Keratinocyte (primary cell): ENCODE measurements at regions not wholly inside any gene's neighbourhood (a gene's known extent, or its start where the extent isn't known, plus 50 kb on each side); places are given as distances from the start of the nearest gene placed in this dataset.

ENCODE experiments used
- DNase-seq: peaks from one replicate; pipeline ENCODE4 v3.0.0-alpha.2; 2011; ENCODE audit warnings: low read depth, missing footprints, low spot score
- FAIRE-seq: peaks from 2 replicates; lab custom pipeline; 2011; peaks lifted over from hg19 to GRCh38; lab: Jason Lieb, UNC
- H2AFZ ChIP-seq: 2 replicates; pipeline ENCODE4 v1.6.0; 2012; ENCODE audit warnings: low read length, control low read depth, inconsistent platforms; ENCODE audit not compliant: control insufficient read depth
- H3K27ac ChIP-seq: 2 replicates; pipeline ENCODE4 v1.5.1; 2011; ENCODE audit warnings: low read length; ENCODE audit not compliant: control insufficient read depth, insufficient read depth
- H3K27me3 ChIP-seq: 3 replicates; pipeline ENCODE4 v1.6.0; 2011; ENCODE audit warnings: low read length; ENCODE audit not compliant: control insufficient read depth, insufficient read depth; ENCODE audit errors: extremely low read depth
- H3K36me3 ChIP-seq, 2 experiments: 2 replicates in 1 of 2; 3 replicates in 1 of 2; pipeline ENCODE4 v1.5.1; 2011; ENCODE audit warnings: low read length in 2 of 2, mild to moderate bottlenecking in 1 of 2; ENCODE audit not compliant: control insufficient read depth in 2 of 2, insufficient read depth in 2 of 2; ENCODE audit errors: extremely low read depth in 1 of 2
- H3K4me1 ChIP-seq: 3 replicates; pipeline ENCODE4 v1.5.1; 2011; ENCODE audit warnings: low read length; ENCODE audit not compliant: control insufficient read depth, insufficient read depth; ENCODE audit errors: extremely low read depth
- H3K4me2 ChIP-seq: 3 replicates; pipeline ENCODE4 v1.6.0; 2011; ENCODE audit warnings: low read depth, low read length; ENCODE audit not compliant: control insufficient read depth, insufficient read depth; ENCODE audit errors: extremely low read depth
- H3K4me3 ChIP-seq, 3 experiments: fragments of 200-600 bp in 1 of 3; sonication (generic) in 1 of 3; 2 replicates in 2 of 3; 3 replicates in 1 of 3; pipeline ENCODE4 v1.5.1; 2011 to 2016; ENCODE audit warnings: low read length in 3 of 3, mild to moderate bottlenecking in 3 of 3, control low read depth in 2 of 3, inconsistent platforms in 1 of 3, low read depth in 1 of 3, mixed read lengths in 1 of 3, mixed run types in 1 of 3, moderate library complexity in 1 of 3; ENCODE audit not compliant: control insufficient read depth in 2 of 3, insufficient read depth in 2 of 3; ENCODE audit errors: extremely low read depth in 1 of 3
- H3K79me2 ChIP-seq: 2 replicates; pipeline ENCODE4 v1.6.0; 2012; ENCODE audit warnings: low read length; ENCODE audit not compliant: control insufficient read depth, insufficient read depth
- H3K9ac ChIP-seq: 3 replicates; pipeline ENCODE4 v1.6.0; 2011; ENCODE audit warnings: low read length; ENCODE audit not compliant: control insufficient read depth, insufficient read depth; ENCODE audit errors: extremely low read depth
- H3K9me1 ChIP-seq: 3 replicates; pipeline ENCODE4 v1.6.0; 2011; ENCODE audit warnings: low read length; ENCODE audit not compliant: control insufficient read depth, insufficient read depth; ENCODE audit errors: extremely low read depth
- H3K9me3 ChIP-seq: 2 replicates; pipeline ENCODE4 v1.5.1; 2012; ENCODE audit warnings: low read depth, low read length; ENCODE audit not compliant: control insufficient read depth
- H4K20me1 ChIP-seq: 3 replicates; pipeline ENCODE4 v1.6.0; 2011; ENCODE audit warnings: low read length; ENCODE audit not compliant: control insufficient read depth, insufficient read depth; ENCODE audit errors: extremely low read depth
- EZH2 ChIP-seq: IDR thresholded peaks from one replicate; pipeline ENCODE4 v1.6.1; 2012; ENCODE audit warnings: inconsistent platforms, mild to moderate bottlenecking, low read length, moderate library complexity
- dilution Hi-C: fragments of 300-500 bp; cut with MboI; formaldehyde crosslinking; loops from one replicate; pipeline ENCODE4 v1.7.0; 2020; ENCODE audit warnings: low sequenced_read_pairs; ENCODE audit not compliant: extremely low pct_ligation_motif_present
- TF ChIP-seq, protein P1 (sequence below), 3 experiments: IDR thresholded peaks in 1 of 3; conservative IDR thresholded peaks in 1 of 3; optimal IDR thresholded peaks in 1 of 3; 2 replicates in 2 of 3; 3 replicates in 1 of 3; pipeline versions ENCODE3 to v1.5.1; 2011; ENCODE audit warnings: low read length in 3 of 3, mild to moderate bottlenecking in 3 of 3, moderate library complexity in 2 of 3, control low read depth in 1 of 3, inconsistent platforms in 1 of 3; ENCODE audit not compliant: insufficient read depth in 2 of 3; ENCODE audit errors: extremely low read depth in 1 of 3

DNA sequence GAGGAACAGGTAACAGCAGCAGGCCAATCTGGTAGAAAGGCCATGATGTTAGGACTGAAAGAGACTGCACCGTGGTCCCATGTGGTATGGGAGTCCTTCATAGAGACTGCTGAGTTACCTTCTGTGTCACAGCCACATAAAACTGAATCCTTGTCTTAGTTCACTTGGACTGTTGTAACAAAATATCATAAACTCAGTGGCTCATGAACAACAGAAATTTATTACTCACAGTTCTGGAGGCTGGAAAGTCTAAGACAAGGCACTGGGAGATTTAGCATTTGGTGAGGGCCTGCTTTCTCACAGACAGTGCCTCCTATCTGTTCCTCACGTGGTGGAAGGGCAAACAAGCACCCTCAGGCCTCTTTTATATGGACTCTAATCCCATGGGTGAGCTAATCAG is 67.5 kb downstream of the CD2 start:
- no peak for TF ChIP-seq EZH2
- TF ChIP-seq, protein P1, sequence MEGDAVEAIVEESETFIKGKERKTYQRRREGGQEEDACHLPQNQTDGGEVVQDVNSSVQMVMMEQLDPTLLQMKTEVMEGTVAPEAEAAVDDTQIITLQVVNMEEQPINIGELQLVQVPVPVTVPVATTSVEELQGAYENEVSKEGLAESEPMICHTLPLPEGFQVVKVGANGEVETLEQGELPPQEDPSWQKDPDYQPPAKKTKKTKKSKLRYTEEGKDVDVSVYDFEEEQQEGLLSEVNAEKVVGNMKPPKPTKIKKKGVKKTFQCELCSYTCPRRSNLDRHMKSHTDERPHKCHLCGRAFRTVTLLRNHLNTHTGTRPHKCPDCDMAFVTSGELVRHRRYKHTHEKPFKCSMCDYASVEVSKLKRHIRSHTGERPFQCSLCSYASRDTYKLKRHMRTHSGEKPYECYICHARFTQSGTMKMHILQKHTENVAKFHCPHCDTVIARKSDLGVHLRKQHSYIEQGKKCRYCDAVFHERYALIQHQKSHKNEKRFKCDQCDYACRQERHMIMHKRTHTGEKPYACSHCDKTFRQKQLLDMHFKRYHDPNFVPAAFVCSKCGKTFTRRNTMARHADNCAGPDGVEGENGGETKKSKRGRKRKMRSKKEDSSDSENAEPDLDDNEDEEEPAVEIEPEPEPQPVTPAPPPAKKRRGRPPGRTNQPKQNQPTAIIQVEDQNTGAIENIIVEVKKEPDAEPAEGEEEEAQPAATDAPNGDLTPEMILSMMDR (optimal IDR thresholded peaks at IDR 0.05 in 1 of 3, IDR thresholded peaks at IDR 0.05 in 1 of 3, conservative IDR thresholded peaks at IDR 0.05 in 1 of 3; ENCODE audit: extremely low read depth in 1 of 3, insufficient read depth in 2 of 3, low read length in 3 of 3), result no peak
- H3K27me3 ChIP-seq, result no peaks in the 10 kb centered on the region
- no peaks in the 10 kb centered on the region for H3K36me3 ChIP-seq
- H3K27ac ChIP-seq, result no peak overlapping the region
- no peak overlapping the region for H3K9ac ChIP-seq
- H3K4me3 ChIP-seq, result no peak overlapping the region
- dilution Hi-C loops, result no loop called here
- DNase-seq (no peak), FAIRE-seq (no peak)
- H3K4me1 ChIP-seq, result peaks cover 11% of the 10 kb centered on the region
- no peaks in the 10 kb centered on the region for H3K9me1 ChIP-seq
- H2AFZ ChIP-seq, result no peak overlapping the region
- no peak overlapping the region for H3K4me2 ChIP-seq
- no peaks in the 10 kb centered on the region for H3K9me3 ChIP-seq
- H3K79me2 ChIP-seq, result no peaks in the 10 kb centered on the region
- no peaks in the 10 kb centered on the region for H4K20me1 ChIP-seq

DNA sequence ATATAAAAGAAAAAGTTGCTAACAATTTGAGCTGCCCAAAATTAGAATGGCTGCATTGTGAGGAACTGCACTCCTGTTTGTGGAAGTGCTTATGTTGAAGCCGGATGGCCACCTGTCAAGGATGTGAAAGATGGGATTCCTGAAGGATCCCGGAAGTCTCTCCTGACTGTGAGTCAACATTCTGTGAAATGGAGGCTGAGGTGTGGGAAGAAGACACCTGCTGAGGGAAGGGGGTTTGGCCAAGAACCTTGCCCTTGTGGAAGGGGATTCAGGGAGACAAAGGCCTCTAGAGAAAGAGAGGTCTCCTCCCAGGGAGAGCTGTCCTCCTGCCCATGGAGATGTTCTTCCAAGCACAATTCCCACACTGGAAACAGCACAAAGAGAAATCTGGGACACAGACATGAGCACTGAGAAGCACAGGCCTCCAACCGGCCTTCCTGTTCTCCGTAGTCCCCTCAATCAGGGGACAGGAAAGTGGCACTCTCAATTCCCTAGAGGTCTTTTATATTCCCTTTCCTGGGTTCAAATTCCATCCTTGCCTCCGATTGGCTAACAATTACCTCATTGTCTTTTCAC is 70.5 kb downstream of the CD2 start:
- Histone ChIP-seq H3K9me3 (no peaks in the 10 kb centered on the region), H3K36me3 (no peaks in the 10 kb centered on the region), H3K4me2 (no peak overlapping the region), H2AFZ (no peak overlapping the region), H4K20me1 (no peaks in the 10 kb centered on the region), H3K9ac (no peak overlapping the region), H3K27ac (no peak overlapping the region), H3K4me3 (no peak overlapping the region), H3K79me2 (no peaks in the 10 kb centered on the region), H3K9me1 (no peaks in the 10 kb centered on the region), H3K4me1 (peaks cover 19% of the 10 kb centered on the region), H3K27me3 (no peaks in the 10 kb centered on the region)
- FAIRE-seq (no peak), DNase-seq (no peak)
- TF ChIP-seq EZH2, result no peak
- TF ChIP-seq, protein P1 (optimal IDR thresholded peaks at IDR 0.05 in 1 of 3, IDR thresholded peaks at IDR 0.05 in 1 of 3, conservative IDR thresholded peaks at IDR 0.05 in 1 of 3; ENCODE audit: extremely low read depth in 1 of 3, insufficient read depth in 2 of 3, low read length in 3 of 3), result no peak
- dilution Hi-C loops, result no loop called here
